ENCODE measurements at regions not wholly inside any gene's neighbourhood (a gene's known extent, or its start where the extent isn't known, plus 50 kb on each side); places are given as distances from the start of the nearest gene placed in this dataset.

GRCh38 chr5:6236858-6237481 is 141.4 kb downstream of the MED10 start:
- H3K36me3 ChIP-seq (ENCODE audit: insufficient read depth, low read length) = no peaks in the 10 kb centered on the region
- no peaks in the 10 kb centered on the region for H3K27me3 ChIP-seq (ENCODE audit: insufficient read depth, low read depth, low read length)
- no peak overlapping the region for H3K27ac ChIP-seq (ENCODE audit: low read length)
- TF ChIP-seq, protein P1, sequence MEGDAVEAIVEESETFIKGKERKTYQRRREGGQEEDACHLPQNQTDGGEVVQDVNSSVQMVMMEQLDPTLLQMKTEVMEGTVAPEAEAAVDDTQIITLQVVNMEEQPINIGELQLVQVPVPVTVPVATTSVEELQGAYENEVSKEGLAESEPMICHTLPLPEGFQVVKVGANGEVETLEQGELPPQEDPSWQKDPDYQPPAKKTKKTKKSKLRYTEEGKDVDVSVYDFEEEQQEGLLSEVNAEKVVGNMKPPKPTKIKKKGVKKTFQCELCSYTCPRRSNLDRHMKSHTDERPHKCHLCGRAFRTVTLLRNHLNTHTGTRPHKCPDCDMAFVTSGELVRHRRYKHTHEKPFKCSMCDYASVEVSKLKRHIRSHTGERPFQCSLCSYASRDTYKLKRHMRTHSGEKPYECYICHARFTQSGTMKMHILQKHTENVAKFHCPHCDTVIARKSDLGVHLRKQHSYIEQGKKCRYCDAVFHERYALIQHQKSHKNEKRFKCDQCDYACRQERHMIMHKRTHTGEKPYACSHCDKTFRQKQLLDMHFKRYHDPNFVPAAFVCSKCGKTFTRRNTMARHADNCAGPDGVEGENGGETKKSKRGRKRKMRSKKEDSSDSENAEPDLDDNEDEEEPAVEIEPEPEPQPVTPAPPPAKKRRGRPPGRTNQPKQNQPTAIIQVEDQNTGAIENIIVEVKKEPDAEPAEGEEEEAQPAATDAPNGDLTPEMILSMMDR (IDR thresholded peaks at IDR 0.05; ENCODE audit: poor library complexity, severe bottlenecking) = no peak
- no peak for TF ChIP-seq POLR2AphosphoS5 (IDR thresholded peaks at IDR 0.05)
- no peak for TF ChIP-seq RAD21 (conservative IDR thresholded peaks at IDR 0.05)
- TF ChIP-seq TAF1 (IDR thresholded peaks at IDR 0.05; ENCODE audit: low read depth) = no peak
- no peak for TF ChIP-seq SMC3 (conservative IDR thresholded peaks at IDR 0.05; ENCODE audit: poor library complexity)
- TF ChIP-seq REST (IDR thresholded peaks at IDR 0.05; ENCODE audit: borderline replicate concordance) = no peak
- TF ChIP-seq EZH2 (IDR thresholded peaks at IDR 0.05; ENCODE audit: borderline replicate concordance, insufficient read depth, low read length, poor library complexity, severe bottlenecking) = no peak
- TF ChIP-seq MXI1 (conservative IDR thresholded peaks at IDR 0.05; ENCODE audit: poor library complexity, severe bottlenecking) = no peak
- TF ChIP-seq EP300 (conservative IDR thresholded peaks at IDR 0.05; ENCODE audit: poor library complexity, severe bottlenecking) = no peak
- H3F3A ChIP-seq (ENCODE audit: insufficient read depth, low read length, poor library complexity, severe bottlenecking) = no peaks in the 10 kb centered on the region
- H3K4me3 ChIP-seq (ENCODE audit: low read length) = no peak overlapping the region
- peaks cover 8% of the 10 kb centered on the region for H3K9me3 ChIP-seq (ENCODE audit: low read length)
- H3K4me2 ChIP-seq (ENCODE audit: low read length) = no peak overlapping the region
- H3K9ac ChIP-seq (ENCODE audit: low read length) = no peak overlapping the region
- no peaks in the 10 kb centered on the region for H3K9me2 ChIP-seq (ENCODE audit: insufficient read depth, low read length)
- H4K20me1 ChIP-seq (ENCODE audit: insufficient read depth) = no peaks in the 10 kb centered on the region
- no peaks in the 10 kb centered on the region for H3K79me2 ChIP-seq (replicated peaks; ENCODE audit: insufficient read depth, low read length)
- H2AFZ ChIP-seq (ENCODE audit: low read depth, low read length) = no peak overlapping the region

DNA sequence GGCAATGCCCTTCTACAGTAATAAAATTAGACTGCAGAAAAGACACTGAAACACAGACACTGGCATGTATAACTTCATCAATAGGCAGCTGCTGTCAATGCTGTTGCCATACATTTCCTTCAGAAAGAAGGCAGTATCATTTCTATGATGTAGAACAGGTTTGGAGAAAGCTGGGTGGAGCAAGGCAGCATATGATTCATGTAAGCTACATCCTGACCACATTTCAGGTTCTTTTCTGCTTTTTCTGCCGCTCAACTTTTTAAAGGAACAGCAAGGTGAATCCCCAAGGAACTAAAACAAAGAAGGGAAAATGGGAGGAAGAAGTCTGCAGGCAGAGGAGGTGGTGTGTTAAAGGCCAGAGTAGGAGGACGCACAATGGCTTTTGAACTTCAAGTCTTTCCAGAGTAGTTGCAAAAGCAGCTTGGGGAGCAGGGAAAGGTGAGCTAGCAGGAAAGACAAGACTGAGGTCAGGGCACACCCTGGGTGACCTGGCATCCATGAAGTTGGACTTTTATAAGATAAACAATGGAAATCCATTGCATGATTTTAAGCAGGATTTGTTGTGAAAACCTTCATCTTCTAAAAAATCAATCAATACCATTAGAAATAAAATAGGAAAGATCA is 142.1 kb downstream of the MED10 start:
- no peaks in the 10 kb centered on the region for H3K9me2 ChIP-seq (ENCODE audit: insufficient read depth, low read length)
- H3K79me2 ChIP-seq (replicated peaks; ENCODE audit: insufficient read depth, low read length) = no peaks in the 10 kb centered on the region
- H4K20me1 ChIP-seq (ENCODE audit: insufficient read depth) = no peaks in the 10 kb centered on the region
- no peak overlapping the region for H3K4me2 ChIP-seq (ENCODE audit: low read length)
- no peak overlapping the region for H3K27ac ChIP-seq (ENCODE audit: low read length)
- H3K4me3 ChIP-seq (ENCODE audit: low read length) = no peak overlapping the region
- TF ChIP-seq, protein P1 (IDR thresholded peaks at IDR 0.05; ENCODE audit: poor library complexity, severe bottlenecking) = no peak
- TF ChIP-seq POLR2AphosphoS5 (IDR thresholded peaks at IDR 0.05) = no peak
- no peak for TF ChIP-seq TAF1 (IDR thresholded peaks at IDR 0.05; ENCODE audit: low read depth)
- no peak for TF ChIP-seq RAD21 (conservative IDR thresholded peaks at IDR 0.05)
- no peak for TF ChIP-seq MXI1 (conservative IDR thresholded peaks at IDR 0.05; ENCODE audit: poor library complexity, severe bottlenecking)
- no peak for TF ChIP-seq EZH2 (IDR thresholded peaks at IDR 0.05; ENCODE audit: borderline replicate concordance, insufficient read depth, low read length, poor library complexity, severe bottlenecking)
- no peak for TF ChIP-seq EP300 (conservative IDR thresholded peaks at IDR 0.05; ENCODE audit: poor library complexity, severe bottlenecking)
- no peak for TF ChIP-seq SMC3 (conservative IDR thresholded peaks at IDR 0.05; ENCODE audit: poor library complexity)
- no peak for TF ChIP-seq REST (IDR thresholded peaks at IDR 0.05; ENCODE audit: borderline replicate concordance)
- H2AFZ ChIP-seq (ENCODE audit: low read depth, low read length) = no peak overlapping the region
- H3K9me3 ChIP-seq (ENCODE audit: low read length) = peaks cover 8% of the 10 kb centered on the region
- no peaks in the 10 kb centered on the region for H3K27me3 ChIP-seq (ENCODE audit: insufficient read depth, low read depth, low read length)
- no peaks in the 10 kb centered on the region for H3F3A ChIP-seq (ENCODE audit: insufficient read depth, low read length, poor library complexity, severe bottlenecking)
- no peak overlapping the region for H3K9ac ChIP-seq (ENCODE audit: low read length)
- H3K36me3 ChIP-seq (ENCODE audit: insufficient read depth, low read length) = no peaks in the 10 kb centered on the region

All from neural cell (in vitro differentiated cells).